ENCODE measurements at regions not wholly inside any gene's neighbourhood (a gene's known extent, or its start where the extent isn't known, plus 50 kb on each side); places are given as distances from the start of the nearest gene placed in this dataset.
"Not testable (repeated sequence)": the region's sequence is repeated elsewhere in the genome, so short reads cannot be mapped to it uniquely, and the experiment has no call there.

GRCh38 chr4:71110499-71110898 lies 117.0 kb downstream of the DCK start:
- no peak overlapping the region for H3K27ac ChIP-seq
- intact Hi-C loops (cut with DNase I; ENCODE audit: low total_unique reads): no loop called here
- TF ChIP-seq, protein P1, sequence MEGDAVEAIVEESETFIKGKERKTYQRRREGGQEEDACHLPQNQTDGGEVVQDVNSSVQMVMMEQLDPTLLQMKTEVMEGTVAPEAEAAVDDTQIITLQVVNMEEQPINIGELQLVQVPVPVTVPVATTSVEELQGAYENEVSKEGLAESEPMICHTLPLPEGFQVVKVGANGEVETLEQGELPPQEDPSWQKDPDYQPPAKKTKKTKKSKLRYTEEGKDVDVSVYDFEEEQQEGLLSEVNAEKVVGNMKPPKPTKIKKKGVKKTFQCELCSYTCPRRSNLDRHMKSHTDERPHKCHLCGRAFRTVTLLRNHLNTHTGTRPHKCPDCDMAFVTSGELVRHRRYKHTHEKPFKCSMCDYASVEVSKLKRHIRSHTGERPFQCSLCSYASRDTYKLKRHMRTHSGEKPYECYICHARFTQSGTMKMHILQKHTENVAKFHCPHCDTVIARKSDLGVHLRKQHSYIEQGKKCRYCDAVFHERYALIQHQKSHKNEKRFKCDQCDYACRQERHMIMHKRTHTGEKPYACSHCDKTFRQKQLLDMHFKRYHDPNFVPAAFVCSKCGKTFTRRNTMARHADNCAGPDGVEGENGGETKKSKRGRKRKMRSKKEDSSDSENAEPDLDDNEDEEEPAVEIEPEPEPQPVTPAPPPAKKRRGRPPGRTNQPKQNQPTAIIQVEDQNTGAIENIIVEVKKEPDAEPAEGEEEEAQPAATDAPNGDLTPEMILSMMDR (IDR thresholded peaks at IDR 0.05): no peak
- H3K36me3 ChIP-seq: no peaks in the 10 kb centered on the region
- H3K4me1 ChIP-seq: no peaks in the 10 kb centered on the region
- H3K9me3 ChIP-seq: no peaks in the 10 kb centered on the region
- DNase-seq: no peak
- H3K27me3 ChIP-seq: no peaks in the 10 kb centered on the region
- no peak overlapping the region for H3K4me3 ChIP-seq

- H3K4me3 ChIP-seq; H3K9me3 ChIP-seq; H3K36me3 ChIP-seq; DNase-seq; intact Hi-C loops (cut with DNase I; ENCODE audit: low total_unique reads); H3K4me1 ChIP-seq; H3K27ac ChIP-seq; H3K27me3 ChIP-seq: not testable (repeated sequence)
Measured at GRCh38 chr4:71111133-71111532, 117.7 kb downstream of the DCK start.

DNA sequence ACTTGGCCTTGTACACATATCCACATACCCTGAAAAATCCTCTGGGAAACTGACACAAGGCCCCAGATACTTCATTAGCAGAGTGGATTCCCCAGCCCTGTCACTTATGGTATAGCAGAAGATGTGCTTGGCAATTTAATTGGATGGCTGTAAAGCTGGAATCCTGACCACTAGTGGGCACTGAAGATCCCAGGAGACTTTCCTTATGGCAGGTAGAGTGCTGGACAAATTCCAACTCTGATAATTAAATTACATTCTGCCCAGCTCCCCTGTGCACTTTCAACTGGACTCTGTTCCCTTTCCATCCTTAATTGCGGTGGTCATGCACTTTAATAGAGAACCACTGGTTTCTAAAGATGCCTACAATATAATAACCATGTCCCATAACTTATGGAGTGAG lies 119.8 kb downstream of the DCK start:
- H3K27ac ChIP-seq: no peak overlapping the region
- intact Hi-C loops (cut with DNase I; ENCODE audit: low total_unique reads): no loop called here
- no peaks in the 10 kb centered on the region for H3K36me3 ChIP-seq
- no peaks in the 10 kb centered on the region for H3K9me3 ChIP-seq
- no peak for DNase-seq
- no peaks in the 10 kb centered on the region for H3K4me1 ChIP-seq
- H3K4me3 ChIP-seq: no peak overlapping the region
- TF ChIP-seq, protein P1 (IDR thresholded peaks at IDR 0.05): no peak
- no peaks in the 10 kb centered on the region for H3K27me3 ChIP-seq

DNA sequence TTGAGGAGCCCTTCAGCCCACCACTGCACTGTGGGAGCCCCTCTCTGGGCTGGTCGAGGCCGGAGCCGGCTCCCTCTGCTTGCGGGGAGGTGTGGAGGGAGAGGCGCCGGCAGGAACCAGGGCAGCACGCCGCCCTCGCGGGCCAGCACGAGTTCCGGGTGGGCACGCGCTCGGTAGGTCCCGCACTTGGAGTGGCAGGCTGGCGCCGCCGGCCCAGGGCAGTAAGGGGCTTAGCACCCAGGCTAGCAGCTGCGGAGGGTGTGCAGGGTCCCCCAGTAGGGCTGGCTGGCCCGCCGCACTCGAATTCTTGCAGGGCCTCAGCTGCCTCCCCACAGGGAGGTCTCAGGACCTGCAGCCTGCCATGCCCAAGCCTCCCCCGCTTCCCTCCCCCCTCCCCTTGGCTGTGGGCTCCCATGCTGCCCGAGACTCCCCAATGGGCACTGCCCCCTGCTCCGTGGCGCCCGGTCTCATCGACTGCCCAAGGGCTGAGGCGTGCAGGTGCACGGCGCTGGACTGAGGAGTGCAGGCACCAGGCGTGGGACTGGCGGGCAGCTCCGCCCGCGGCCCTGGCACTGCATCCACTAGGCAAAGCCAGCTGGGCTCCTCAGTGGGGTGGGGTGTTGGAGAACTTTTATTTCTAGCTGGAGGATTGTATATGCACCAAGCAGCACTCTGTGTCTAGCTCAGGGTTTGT lies 127.5 kb downstream of the DCK start:
- Histone ChIP-seq H3K36me3 (no peaks in the 10 kb centered on the region), H3K4me1 (no peaks in the 10 kb centered on the region), H3K9me3 (no peaks in the 10 kb centered on the region), H3K4me3 (no peak overlapping the region), H3K27ac (no peak overlapping the region), H3K27me3 (no peaks in the 10 kb centered on the region)
- DNase-seq: no peak
- TF ChIP-seq, protein P1 (IDR thresholded peaks at IDR 0.05): no peak
- intact Hi-C loops (cut with DNase I; ENCODE audit: low total_unique reads): no loop called here

DNA sequence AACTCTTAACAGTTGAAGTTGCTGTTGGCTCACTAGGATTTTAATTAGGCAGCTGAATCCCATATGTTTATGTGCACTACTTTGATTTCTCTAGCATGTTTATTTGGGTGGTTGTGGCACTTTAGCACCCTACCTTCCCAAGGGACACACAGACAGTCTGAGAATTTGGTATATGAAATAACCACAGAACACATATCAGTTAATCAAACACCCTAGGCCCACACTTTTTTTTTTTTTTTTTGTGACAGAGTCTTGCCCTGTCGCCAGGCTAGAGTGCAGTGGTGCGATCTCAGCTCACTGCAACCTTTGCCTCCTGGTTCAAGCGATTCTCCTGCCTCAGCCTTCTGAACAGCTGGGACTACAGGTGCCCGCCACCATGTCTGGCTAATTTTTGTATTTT lies 130.5 kb downstream of the DCK start:
- TF ChIP-seq, protein P1 (IDR thresholded peaks at IDR 0.05): no peak
- H3K4me1 ChIP-seq: no peaks in the 10 kb centered on the region
- no peak overlapping the region for H3K27ac ChIP-seq
- no peak for DNase-seq
- intact Hi-C loops (cut with DNase I; ENCODE audit: low total_unique reads): no loop called here
- no peaks in the 10 kb centered on the region for H3K9me3 ChIP-seq
- H3K36me3 ChIP-seq: no peaks in the 10 kb centered on the region
- no peaks in the 10 kb centered on the region for H3K27me3 ChIP-seq
- H3K4me3 ChIP-seq: no peak overlapping the region

DNA sequence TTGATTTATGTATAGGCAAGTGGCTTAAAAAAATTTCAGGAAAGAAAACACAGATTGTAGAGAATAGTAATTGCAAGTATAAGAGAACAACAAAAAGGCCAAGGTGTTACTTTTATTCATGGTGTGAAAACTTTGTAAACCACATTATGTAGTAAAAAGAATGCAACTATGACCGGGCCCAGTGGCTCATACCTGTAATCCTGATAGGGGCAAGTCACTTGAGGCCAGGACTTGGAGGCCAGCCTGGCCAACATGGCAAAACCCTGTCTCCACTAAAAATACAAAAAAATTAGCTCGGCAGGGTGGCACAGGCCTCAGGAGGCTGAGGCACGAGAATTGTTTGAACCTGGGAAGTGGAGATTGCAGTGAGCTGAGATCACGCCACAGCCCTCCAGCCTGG lies 131.7 kb downstream of the DCK start:
- no peak for DNase-seq
- intact Hi-C loops (cut with DNase I; ENCODE audit: low total_unique reads): no loop called here
- no peaks in the 10 kb centered on the region for H3K27me3 ChIP-seq
- no peaks in the 10 kb centered on the region for H3K4me1 ChIP-seq
- H3K36me3 ChIP-seq: no peaks in the 10 kb centered on the region
- H3K9me3 ChIP-seq: no peaks in the 10 kb centered on the region
- H3K4me3 ChIP-seq: no peak overlapping the region
- TF ChIP-seq, protein P1 (IDR thresholded peaks at IDR 0.05): no peak
- H3K27ac ChIP-seq: no peak overlapping the region
